GM23248 (cell line): ENCODE measurements at regions not wholly inside any gene's neighbourhood (a gene's known extent, or its start where the extent isn't known, plus 50 kb on each side); places are given as distances from the start of the nearest gene placed in this dataset.

Source experiments
- DNase-seq: peaks from one replicate; pipeline ENCODE4 v3.0.0-alpha.2; 2015
- H2AFZ ChIP-seq: fragments of 200-600 bp; sonication (generic); 2 replicates; pipeline ENCODE4 v1.6.1; 2016; ENCODE audit warnings: antibody characterized with exemption
- H3F3A ChIP-seq: fragments of 200-600 bp; sonication (generic); 2 replicates; pipeline ENCODE4 v1.6.1; 2016; ENCODE audit warnings: mild to moderate bottlenecking, antibody characterized with exemption, mixed run types; ENCODE audit not compliant: insufficient read depth
- H3K27ac ChIP-seq: fragments of 200-600 bp; sonication (generic); 2 replicates; pipeline ENCODE4 v1.5.1; 2016; ENCODE audit warnings: mild to moderate bottlenecking
- H3K27me3 ChIP-seq: fragments of 200-600 bp; sonication (generic); replicated peaks from 2 replicates; pipeline ENCODE4 v1.6.1; 2016; ENCODE audit warnings: mild to moderate bottlenecking; ENCODE audit not compliant: insufficient read depth
- H3K36me3 ChIP-seq: fragments of 200-600 bp; sonication (generic); 2 replicates; pipeline ENCODE4 v1.6.1; 2016; ENCODE audit warnings: low read depth, mild to moderate bottlenecking
- H3K4me1 ChIP-seq: fragments of 200-600 bp; sonication (generic); 2 replicates; pipeline ENCODE4 v1.6.1; 2016; ENCODE audit warnings: mild to moderate bottlenecking; ENCODE audit not compliant: insufficient read depth
- H3K4me2 ChIP-seq: fragments of 200-600 bp; sonication (generic); one replicate; pipeline ENCODE4 v1.6.1; 2016; ENCODE audit warnings: mild to moderate bottlenecking; ENCODE audit not compliant: unreplicated experiment
- H3K4me3 ChIP-seq: fragments of 200-600 bp; sonication (generic); 2 replicates; pipeline ENCODE4 v1.5.1; 2016; ENCODE audit warnings: mild to moderate bottlenecking
- H3K79me2 ChIP-seq: fragments of 200-600 bp; sonication (generic); 2 replicates; pipeline ENCODE4 v1.6.1; 2016; ENCODE audit warnings: mild to moderate bottlenecking; ENCODE audit not compliant: insufficient read depth
- H3K9ac ChIP-seq: fragments of 200-600 bp; sonication (generic); 2 replicates; pipeline ENCODE4 v1.6.1; 2016; ENCODE audit warnings: mild to moderate bottlenecking
- H3K9me2 ChIP-seq: fragments of 200-600 bp; sonication (generic); 2 replicates; pipeline ENCODE4 v1.6.1; 2016; ENCODE audit warnings: mixed run types, mild to moderate bottlenecking, moderate library complexity; ENCODE audit not compliant: insufficient read depth
- H3K9me3 ChIP-seq: fragments of 200-600 bp; sonication (generic); one replicate; pipeline ENCODE4 v1.6.1; 2017; ENCODE audit warnings: low read depth
- H4K20me1 ChIP-seq: fragments of 200-600 bp; sonication (generic); 2 replicates; pipeline ENCODE4 v1.6.0; 2016; ENCODE audit not compliant: insufficient read depth
- EZH2 ChIP-seq: fragments of 200-600 bp; sonication (generic); IDR thresholded peaks from 2 replicates; pipeline ENCODE4 v1.6.1; 2018; ENCODE audit warnings: antibody characterized with exemption, mild to moderate bottlenecking; ENCODE audit not compliant: insufficient read depth, poor library complexity, severe bottlenecking
- EZH2phosphoT487 ChIP-seq: fragments of 200-600 bp; sonication (generic); IDR thresholded peaks from 2 replicates; pipeline ENCODE4 v1.6.1; 2018; ENCODE audit warnings: antibody characterized with exemption, moderate library complexity, mild to moderate bottlenecking, low read depth; ENCODE audit not compliant: insufficient read depth
- WGBS, 2 experiments: methylation state at CpG; one replicate each; pipeline ENCODE4 v1.1.6; 2015 to 2017; ENCODE audit warnings: low lambda C conversion rate in 2 of 2, low coverage in 1 of 2; ENCODE audit errors: missing lambda C conversion rate in 2 of 2; 5-methylcytosine and 5-hydroxymethylcytosine counted together
- in situ Hi-C: fragments of 300-500 bp; cut with MboI; formaldehyde crosslinking; loops from 2 replicates; pipeline ENCODE4 v1.15.0; 2020

- Histone ChIP-seq H3K79me2 (no peaks in the 10 kb centered on the region), H3K27ac (no peak overlapping the region), H3K4me1 (no peaks in the 10 kb centered on the region), H3K9ac (no peak overlapping the region), H4K20me1 (no peaks in the 10 kb centered on the region), H3K9me2 (no peaks in the 10 kb centered on the region), H3F3A (no peaks in the 10 kb centered on the region), H2AFZ (no peak overlapping the region), H3K27me3 (no peaks in the 10 kb centered on the region), H3K9me3 (no peaks in the 10 kb centered on the region), H3K4me3 (no peak overlapping the region), H3K36me3 (no peaks in the 10 kb centered on the region), H3K4me2 (no peak overlapping the region)
- DNase-seq: no peak
- in situ Hi-C loops: no loop called here
- TF ChIP-seq EZH2 (no peak), EZH2phosphoT487 (no peak)
- WGBS, 2 experiments: 12 to 13% methylated on average over 4 of the region's 4 CpGs
Measured at GRCh38 chr3:135618123-135618522, 347.4 kb upstream of the PPP2R3A start.

GRCh38 chr3:135621184-135621920 is 344.2 kb upstream of the PPP2R3A start:
- H4K20me1 ChIP-seq: no peaks in the 10 kb centered on the region
- in situ Hi-C loops: no loop called here
- H2AFZ ChIP-seq: no peak overlapping the region
- no peak overlapping the region for H3K4me2 ChIP-seq
- H3K9ac ChIP-seq: no peak overlapping the region
- H3K27me3 ChIP-seq: 0 out of 2 replicates have a peak, but pooled peaks cover 3% of the 10 kb centered on the region
- no peaks in the 10 kb centered on the region for H3K9me3 ChIP-seq
- no peak for DNase-seq
- H3K36me3 ChIP-seq: no peaks in the 10 kb centered on the region
- no peak overlapping the region for H3K27ac ChIP-seq
- TF ChIP-seq EZH2 (no peak), EZH2phosphoT487 (no peak)
- H3K79me2 ChIP-seq: no peaks in the 10 kb centered on the region
- no peaks in the 10 kb centered on the region for H3K9me2 ChIP-seq
- H3K4me1 ChIP-seq: no peaks in the 10 kb centered on the region
- no peak overlapping the region for H3K4me3 ChIP-seq
- H3F3A ChIP-seq: no peaks in the 10 kb centered on the region
- WGBS, 2 experiments: 15 to 18% methylated on average over 3 of the region's 3 CpGs

DNA sequence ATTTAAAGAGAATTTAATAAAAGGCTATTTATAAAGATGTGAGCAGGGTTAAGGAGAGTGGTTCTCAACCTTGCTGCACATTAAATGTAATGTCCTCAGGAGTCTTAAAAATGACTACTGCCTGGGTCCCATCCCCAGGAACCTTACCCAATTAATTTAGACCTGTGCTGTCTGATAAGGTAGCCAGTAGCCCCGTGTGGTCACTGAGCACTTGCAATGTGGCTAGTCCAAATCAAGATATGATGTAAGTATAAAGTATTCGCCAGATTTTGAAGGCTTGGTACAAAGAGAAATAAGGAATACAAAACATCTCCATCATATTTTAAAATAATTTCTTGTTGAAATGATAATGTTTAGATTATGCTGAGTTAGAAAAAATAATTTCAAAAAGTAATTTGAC is 343.3 kb upstream of the PPP2R3A start:
- no peaks in the 10 kb centered on the region for H3K36me3 ChIP-seq
- H3K9me3 ChIP-seq: no peaks in the 10 kb centered on the region
- no peak overlapping the region for H3K9ac ChIP-seq
- no peak overlapping the region for H2AFZ ChIP-seq
- in situ Hi-C loops: no loop called here
- H3K27ac ChIP-seq: no peak overlapping the region
- no peak overlapping the region for H3K4me3 ChIP-seq
- H3K4me2 ChIP-seq: no peak overlapping the region
- H3K79me2 ChIP-seq: no peaks in the 10 kb centered on the region
- no peak for DNase-seq
- 0 out of 2 replicates have a peak, but pooled peaks cover 7% of the 10 kb centered on the region for H3K27me3 ChIP-seq
- WGBS, 2 experiments: 29 to 30% methylated on average over 2 of the region's 2 CpGs
- H3F3A ChIP-seq: no peaks in the 10 kb centered on the region
- H3K9me2 ChIP-seq: no peaks in the 10 kb centered on the region
- TF ChIP-seq EZH2phosphoT487: no peak
- no peak for TF ChIP-seq EZH2
- no peaks in the 10 kb centered on the region for H3K4me1 ChIP-seq
- no peaks in the 10 kb centered on the region for H4K20me1 ChIP-seq

DNA sequence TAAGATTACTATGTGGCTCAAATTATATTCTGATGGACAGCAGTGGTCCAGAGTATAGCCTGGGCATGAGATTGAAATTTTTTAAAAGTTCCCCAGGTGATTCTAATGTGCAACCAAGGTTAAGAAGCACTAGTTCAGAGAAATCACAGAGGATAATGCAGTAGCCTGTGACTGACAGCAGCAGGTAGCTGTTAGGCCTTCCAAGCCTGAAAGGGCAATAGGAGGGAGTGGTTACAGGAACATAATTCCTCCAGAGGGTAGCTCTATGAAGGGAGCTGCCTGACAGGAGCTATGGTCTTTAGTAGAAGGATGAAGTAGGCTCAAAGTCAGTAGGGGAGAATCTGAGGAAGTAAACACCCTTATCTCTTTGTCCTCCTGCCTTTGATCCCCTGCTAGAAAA is 342.9 kb upstream of the PPP2R3A start:
- DNase-seq: no peak
- TF ChIP-seq EZH2phosphoT487: no peak
- no peak for TF ChIP-seq EZH2
- Histone ChIP-seq H2AFZ (no peak overlapping the region), H3K4me2 (no peak overlapping the region), H3K36me3 (no peaks in the 10 kb centered on the region), H3F3A (no peaks in the 10 kb centered on the region), H4K20me1 (no peaks in the 10 kb centered on the region), H3K4me1 (no peaks in the 10 kb centered on the region), H3K9me3 (no peaks in the 10 kb centered on the region), H3K4me3 (no peak overlapping the region), H3K9me2 (no peaks in the 10 kb centered on the region), H3K79me2 (no peaks in the 10 kb centered on the region), H3K27ac (no peak overlapping the region), H3K9ac (no peak overlapping the region), H3K27me3 (peaks cover 11% of the 10 kb centered on the region; the same call in 1 of the 2 replicates)
- in situ Hi-C loops: no loop called here
